GM12874 (cell line): ENCODE measurements at regions not wholly inside any gene's neighbourhood (a gene's known extent, or its start where the extent isn't known, plus 50 kb on each side); places are given as distances from the start of the nearest gene placed in this dataset.

ENCODE experiments used
- TF ChIP-seq, protein P1 (sequence below): IDR thresholded peaks from 2 replicates; pipeline ENCODE4 v1.5.1; 2011; ENCODE audit warnings: low read depth, mild to moderate bottlenecking, control low read depth, low read length, moderate library complexity; ENCODE audit not compliant: insufficient read depth

DNA sequence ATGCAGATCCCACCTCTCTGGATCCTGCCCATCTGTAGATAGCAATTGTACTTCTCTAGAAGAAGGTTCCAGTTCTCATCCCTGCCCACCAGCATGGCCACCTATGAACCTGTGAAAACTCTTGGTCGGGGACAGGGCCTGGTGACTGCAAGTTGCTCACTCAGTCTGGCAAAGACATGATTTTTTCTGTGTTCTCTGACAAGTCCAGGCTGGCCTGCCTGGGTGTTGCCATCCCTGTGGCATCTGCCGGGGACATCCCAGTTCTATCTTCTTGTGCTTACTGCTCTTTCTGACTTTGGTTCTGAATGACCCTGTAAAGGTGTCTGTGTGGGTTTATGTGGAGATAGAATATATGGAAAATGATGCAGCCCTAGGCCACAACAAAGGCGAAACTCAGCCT lies 545.8 kb downstream of the INSC start:
- TF ChIP-seq, protein P1, sequence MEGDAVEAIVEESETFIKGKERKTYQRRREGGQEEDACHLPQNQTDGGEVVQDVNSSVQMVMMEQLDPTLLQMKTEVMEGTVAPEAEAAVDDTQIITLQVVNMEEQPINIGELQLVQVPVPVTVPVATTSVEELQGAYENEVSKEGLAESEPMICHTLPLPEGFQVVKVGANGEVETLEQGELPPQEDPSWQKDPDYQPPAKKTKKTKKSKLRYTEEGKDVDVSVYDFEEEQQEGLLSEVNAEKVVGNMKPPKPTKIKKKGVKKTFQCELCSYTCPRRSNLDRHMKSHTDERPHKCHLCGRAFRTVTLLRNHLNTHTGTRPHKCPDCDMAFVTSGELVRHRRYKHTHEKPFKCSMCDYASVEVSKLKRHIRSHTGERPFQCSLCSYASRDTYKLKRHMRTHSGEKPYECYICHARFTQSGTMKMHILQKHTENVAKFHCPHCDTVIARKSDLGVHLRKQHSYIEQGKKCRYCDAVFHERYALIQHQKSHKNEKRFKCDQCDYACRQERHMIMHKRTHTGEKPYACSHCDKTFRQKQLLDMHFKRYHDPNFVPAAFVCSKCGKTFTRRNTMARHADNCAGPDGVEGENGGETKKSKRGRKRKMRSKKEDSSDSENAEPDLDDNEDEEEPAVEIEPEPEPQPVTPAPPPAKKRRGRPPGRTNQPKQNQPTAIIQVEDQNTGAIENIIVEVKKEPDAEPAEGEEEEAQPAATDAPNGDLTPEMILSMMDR, result no peak

DNA sequence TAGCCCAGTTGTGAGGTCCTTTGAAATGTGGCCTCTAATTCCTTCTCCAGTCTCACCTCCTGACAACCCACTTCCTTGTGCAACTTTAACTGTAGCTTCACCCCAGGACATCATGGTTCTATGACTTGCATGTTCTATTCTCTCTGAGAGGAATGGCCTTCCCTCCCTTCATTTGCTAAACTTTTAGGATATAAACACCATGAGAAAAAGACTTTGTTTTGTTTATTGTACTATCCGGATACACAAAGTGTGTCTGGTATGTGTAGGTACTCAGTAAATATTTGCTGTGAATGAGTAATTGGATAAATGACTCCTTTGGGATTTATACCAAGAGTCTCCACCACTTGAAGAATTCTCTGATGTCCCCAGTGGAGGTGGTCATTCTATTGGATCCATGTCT lies 547.6 kb downstream of the INSC start:
- TF ChIP-seq, protein P1, result no peak

DNA sequence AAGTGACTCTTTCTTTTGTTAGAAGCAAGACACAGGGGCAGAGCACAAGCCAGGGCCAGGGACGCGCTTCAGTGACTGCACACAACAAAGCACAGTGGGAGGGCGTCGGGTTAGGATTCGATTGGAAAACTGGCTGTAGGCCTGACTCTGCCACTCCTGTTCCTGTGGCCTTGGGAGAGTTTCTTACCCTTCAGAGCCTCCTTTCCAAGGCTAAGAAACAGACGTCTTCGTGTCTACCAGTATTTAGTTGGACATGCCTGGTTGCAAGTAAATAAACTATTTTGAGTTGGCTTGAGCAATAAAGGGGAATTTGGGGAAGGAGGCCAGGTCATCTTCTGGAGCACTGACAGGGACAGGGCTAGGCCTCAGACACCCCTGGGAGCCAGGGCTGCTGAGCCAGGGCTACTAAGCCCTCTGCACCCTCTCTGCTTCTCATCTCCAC lies 549.1 kb downstream of the INSC start:
- TF ChIP-seq, protein P1, result no peak

DNA sequence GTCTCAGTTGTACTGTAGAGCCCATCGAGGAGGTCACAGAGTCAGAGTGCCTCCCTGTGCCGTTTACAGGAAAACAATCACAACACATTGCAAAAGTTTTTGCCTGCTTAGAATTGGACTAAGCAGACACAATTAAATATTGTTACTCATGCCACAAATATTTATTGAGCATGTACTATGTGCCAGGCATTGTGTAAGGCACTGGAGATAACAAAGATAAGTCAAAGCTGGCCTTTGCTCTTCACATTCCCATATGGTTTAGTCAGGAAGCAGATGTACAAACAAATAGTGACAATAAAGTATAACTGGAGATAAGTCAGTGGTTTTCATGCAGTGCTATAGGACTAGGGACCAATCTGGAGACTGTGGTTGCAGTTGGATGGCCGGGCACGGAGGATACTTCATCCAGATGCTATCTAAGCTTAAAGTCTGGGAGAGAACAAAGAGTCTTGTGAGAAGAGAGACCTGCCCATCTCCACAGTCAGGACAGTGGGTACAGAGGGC lies 550.7 kb downstream of the INSC start:
- TF ChIP-seq, protein P1, result no peak

DNA sequence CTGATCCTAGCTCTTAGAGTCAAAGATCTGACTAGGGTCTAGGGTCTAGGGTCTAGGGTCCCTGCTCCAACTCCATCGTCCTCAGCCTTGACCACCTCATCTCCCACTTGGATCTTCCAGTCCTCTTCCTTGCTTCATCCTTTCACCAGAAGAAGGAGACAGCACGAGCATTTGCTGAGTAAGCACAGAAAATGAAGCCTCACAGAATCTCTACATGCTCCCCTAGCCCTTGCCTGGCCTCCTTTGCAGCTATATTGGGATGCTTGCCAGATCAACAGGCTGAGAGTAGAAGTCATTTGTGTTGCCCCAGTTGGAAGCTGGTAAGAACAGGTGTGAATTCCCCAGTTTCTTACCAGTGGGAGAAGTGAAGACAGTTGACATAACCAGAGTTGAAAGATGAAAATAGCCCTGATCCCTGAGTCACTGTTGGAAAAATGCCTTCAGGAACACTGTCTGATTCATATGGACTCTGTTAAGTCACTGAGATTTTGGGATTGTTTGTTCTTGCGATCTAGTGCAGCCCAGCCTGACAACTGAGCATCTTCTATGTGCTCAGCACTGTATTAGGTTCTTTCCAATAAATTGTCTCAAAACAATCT lies 552.5 kb downstream of the INSC start:
- TF ChIP-seq, protein P1, result no peak

DNA sequence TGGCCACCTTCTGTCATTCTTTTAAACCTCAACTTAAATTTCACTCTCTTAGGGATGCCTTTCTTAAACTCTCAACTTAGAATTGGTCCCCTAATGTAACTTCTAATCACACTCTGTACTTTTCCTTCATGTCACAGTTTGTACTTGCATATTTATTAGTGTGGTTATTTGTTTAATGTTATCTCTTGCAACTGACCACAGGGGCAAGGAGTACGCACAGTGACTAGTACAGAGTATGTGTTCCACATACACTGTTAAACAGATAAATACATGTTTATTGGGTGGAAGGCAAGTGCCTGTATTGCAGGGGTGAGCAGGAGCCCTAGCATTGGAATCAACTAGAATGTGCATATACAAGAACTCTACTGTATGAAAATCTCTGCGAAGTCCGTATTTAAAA lies 554.0 kb downstream of the INSC start:
- TF ChIP-seq, protein P1, result no peak

DNA sequence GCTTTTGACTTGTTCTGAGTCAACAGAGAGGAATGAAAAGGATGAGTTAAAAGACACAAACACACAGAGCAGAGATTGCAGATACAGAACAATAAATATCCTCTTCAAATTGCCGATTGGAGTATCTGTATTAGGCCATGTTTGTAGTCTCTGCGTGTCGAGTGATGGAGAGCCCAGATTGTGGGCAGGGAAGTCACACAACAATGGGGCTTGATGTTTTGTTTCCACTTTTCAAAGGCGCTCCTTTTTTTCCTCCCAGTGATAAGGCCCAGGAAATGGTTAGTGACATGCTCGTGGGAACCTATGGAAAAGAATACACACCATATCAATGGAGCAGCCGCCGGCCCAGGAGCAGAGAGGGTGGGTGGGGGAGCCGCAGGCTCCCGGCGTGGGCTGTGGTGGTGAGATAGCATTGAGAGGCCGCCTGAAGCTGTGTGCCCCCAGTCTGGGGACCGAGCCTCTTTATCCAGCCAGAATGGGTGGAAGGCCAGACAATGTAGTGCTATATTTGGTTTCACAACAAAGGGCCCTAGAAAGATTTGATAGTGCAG lies 555.9 kb downstream of the INSC start:
- TF ChIP-seq, protein P1, result no peak
